ENCODE measurements at regions not wholly inside any gene's neighbourhood (a gene's known extent, or its start where the extent isn't known, plus 50 kb on each side); places are given as distances from the start of the nearest gene placed in this dataset.

DNA sequence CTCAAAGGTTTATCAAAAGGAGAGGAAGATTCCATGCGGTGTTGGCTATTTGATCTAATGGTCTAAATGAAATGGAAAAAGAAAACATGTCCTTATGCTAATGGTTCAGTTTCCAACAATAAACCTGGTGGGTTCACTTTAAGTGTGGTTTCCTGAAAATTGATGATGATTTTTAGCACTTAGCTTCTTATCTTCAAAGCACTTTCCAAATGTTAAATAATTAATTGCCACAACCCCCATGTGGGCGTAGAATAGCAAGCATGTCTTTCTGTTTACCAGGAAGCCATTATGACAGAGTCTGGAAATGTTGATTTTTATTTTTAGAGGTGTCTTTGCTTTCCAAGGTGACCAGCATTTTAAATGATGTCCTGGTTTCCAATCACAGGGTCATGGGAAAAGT lies 134.8 kb upstream of the SLC4A4 start:
- TF ChIP-seq, protein P1, sequence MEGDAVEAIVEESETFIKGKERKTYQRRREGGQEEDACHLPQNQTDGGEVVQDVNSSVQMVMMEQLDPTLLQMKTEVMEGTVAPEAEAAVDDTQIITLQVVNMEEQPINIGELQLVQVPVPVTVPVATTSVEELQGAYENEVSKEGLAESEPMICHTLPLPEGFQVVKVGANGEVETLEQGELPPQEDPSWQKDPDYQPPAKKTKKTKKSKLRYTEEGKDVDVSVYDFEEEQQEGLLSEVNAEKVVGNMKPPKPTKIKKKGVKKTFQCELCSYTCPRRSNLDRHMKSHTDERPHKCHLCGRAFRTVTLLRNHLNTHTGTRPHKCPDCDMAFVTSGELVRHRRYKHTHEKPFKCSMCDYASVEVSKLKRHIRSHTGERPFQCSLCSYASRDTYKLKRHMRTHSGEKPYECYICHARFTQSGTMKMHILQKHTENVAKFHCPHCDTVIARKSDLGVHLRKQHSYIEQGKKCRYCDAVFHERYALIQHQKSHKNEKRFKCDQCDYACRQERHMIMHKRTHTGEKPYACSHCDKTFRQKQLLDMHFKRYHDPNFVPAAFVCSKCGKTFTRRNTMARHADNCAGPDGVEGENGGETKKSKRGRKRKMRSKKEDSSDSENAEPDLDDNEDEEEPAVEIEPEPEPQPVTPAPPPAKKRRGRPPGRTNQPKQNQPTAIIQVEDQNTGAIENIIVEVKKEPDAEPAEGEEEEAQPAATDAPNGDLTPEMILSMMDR (IDR thresholded peaks at IDR 0.05; ENCODE audit: extremely low read depth, missing control alignments): no peak

DNA sequence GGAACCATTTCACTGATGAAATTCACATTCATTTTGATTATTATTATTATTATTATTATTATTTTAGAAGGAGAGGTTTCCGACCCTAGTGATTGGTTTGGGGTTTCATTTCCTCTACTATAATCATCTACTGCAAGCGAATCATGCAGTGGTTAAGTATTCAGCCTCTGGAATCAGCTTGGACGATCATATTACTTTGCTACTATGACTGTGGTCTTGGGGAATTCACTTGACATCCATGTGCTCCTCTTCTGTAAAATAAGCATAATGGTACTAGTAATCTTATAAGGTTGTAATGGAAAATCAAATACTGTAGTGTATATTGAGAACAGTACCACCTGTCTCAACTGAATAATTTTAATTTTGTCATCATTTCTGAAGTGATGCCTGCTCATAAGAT lies 132.1 kb upstream of the SLC4A4 start:
- no peak for DNase-seq (ENCODE audit: low spot score)
- TF ChIP-seq, protein P1 (IDR thresholded peaks at IDR 0.05; ENCODE audit: extremely low read depth, missing control alignments): no peak

More for the DNA sequence above, 134.8 kb upstream of the SLC4A4 start:
- DNase-seq (ENCODE audit: low spot score): no peak

DNA sequence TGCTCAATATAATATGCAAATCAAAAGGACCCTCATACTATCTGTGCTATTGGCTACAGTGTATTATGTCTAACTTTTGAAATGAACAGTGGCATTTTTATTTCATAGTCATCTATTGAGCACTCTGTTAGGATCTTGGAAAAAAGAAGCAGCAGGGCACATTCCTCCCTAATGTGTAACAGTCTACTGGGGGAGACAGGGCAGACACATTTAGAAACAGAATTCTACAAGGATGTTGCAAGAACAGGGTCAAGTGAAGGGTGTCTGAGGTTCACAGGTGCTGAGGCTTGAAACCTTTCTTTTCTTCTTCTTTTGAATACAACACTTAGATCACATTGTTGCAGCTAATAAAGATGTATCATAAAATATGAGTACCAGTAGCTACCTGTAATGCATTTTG lies 129.7 kb upstream of the SLC4A4 start:
- no peak for DNase-seq (ENCODE audit: low spot score)

DNA sequence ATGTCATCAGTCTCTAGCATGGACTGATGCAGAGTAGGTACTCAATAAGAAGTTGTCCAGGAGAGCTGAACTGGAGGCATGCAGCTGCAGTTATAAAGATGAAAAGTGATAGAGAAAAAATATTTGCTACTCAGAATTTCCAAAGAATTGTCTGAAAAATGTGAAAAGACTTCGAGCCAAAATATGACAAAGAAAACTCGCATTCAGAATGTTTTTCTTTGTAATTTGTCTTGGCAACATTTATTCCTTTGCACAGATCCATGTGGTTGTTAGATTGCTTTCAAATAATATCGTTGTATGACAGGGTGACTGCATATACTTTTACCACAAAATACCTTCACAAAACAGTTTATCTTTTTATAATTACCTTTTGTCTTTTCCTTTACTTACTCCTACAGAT lies 128.0 kb upstream of the SLC4A4 start:
- TF ChIP-seq, protein P1 (IDR thresholded peaks at IDR 0.05; ENCODE audit: extremely low read depth, missing control alignments): no peak
- DNase-seq (ENCODE audit: low spot score): no peak

More for the DNA sequence above, 129.7 kb upstream of the SLC4A4 start:
- TF ChIP-seq, protein P1 (IDR thresholded peaks at IDR 0.05; ENCODE audit: extremely low read depth, missing control alignments): no peak

DNA sequence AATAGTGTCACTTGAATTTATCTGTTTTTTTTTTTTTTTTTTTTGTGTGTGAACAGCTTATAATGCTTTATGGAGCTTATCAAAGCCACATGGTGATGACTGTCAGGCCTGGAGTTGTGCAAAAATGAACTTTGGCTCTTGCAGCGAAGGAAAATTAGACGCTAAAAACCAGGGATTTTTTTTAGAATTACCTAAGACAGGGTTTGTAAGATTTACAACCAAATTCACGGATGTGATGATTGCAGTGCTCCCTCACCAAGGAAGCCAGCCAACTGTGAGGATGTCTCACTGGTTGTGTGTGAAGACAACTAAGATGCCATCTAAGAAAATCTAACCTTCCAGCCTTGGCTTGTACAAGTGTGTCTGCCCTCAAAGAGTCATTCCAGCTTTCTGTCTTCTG lies 127.1 kb upstream of the SLC4A4 start:
- TF ChIP-seq, protein P1 (IDR thresholded peaks at IDR 0.05; ENCODE audit: extremely low read depth, missing control alignments): no peak
- no peak for DNase-seq (ENCODE audit: low spot score)

DNA sequence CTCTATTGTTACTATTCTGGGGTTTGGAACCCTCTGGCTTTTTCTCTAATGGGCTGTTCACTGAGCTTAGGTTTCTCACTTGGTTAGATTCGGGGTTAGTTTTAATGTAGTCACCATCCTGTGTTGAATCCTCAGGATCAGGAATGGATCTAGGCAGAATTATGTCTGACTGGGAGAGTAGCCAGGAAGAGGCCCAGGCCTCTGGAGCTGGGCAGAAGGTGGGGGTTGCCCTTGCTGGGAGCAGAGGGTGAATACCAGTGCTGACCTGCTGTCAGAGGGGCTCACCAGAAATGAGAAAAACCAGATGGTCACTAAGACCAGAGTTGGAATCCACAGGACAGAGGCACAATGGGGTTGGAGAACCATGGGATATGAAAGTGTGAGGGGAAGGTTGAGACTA lies 126.6 kb upstream of the SLC4A4 start:
- DNase-seq (ENCODE audit: low spot score): no peak

DNA sequence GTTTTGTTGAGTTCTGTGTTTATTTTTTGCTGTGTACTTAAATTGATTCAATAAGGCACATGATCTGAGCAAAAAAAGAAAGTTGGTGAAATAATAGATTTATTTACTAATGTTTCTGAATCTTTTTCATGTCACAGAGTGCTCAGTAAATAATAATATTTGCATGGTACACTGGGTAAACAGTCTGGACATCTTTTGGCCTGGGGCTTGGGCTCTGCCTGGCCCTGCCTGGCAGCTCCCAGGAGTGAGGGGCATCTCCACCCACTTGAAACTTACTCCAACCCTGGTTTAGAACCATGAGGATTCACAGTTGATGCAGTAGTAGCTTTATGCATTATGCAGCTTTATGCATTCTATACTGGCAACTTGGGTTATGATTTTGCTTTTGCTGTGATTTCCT lies 124.2 kb upstream of the SLC4A4 start:
- no peak for DNase-seq (ENCODE audit: low spot score)
- TF ChIP-seq, protein P1 (IDR thresholded peaks at IDR 0.05; ENCODE audit: extremely low read depth, missing control alignments): no peak

More for the DNA sequence above, 126.6 kb upstream of the SLC4A4 start:
- TF ChIP-seq, protein P1 (IDR thresholded peaks at IDR 0.05; ENCODE audit: extremely low read depth, missing control alignments): no peak
